NB4 (cell line): ENCODE measurements at regions not wholly inside any gene's neighbourhood (a gene's known extent, or its start where the extent isn't known, plus 50 kb on each side); places are given as distances from the start of the nearest gene placed in this dataset.
"Not testable (repeated sequence)": the region's sequence is repeated elsewhere in the genome, so short reads cannot be mapped to it uniquely, and the experiment has no call there.

Source experiments
- DNase-seq: peaks from one replicate; pipeline ENCODE4 v3.0.0; 2010; ENCODE audit warnings: low read depth
- H3K4me3 ChIP-seq: one replicate; pipeline ENCODE4 v1.5.1; 2011; ENCODE audit warnings: mild to moderate bottlenecking, low read depth, low read length, moderate library complexity
- CTCF ChIP-seq: IDR thresholded peaks from one replicate; pipeline ENCODE4 v1.5.1; 2012; ENCODE audit warnings: low read depth, low read length
- MAX ChIP-seq: IDR thresholded peaks from 2 replicates; pipeline ENCODE4 v1.6.1; 2011; ENCODE audit warnings: low read depth, low read length
- MYC ChIP-seq: IDR thresholded peaks from 2 replicates; pipeline ENCODE4 v1.6.1; 2011; ENCODE audit warnings: low read depth, low read length
- POLR2A ChIP-seq: IDR thresholded peaks from 2 replicates; pipeline ENCODE4 v1.6.1; 2011; ENCODE audit warnings: mild to moderate bottlenecking; ENCODE audit not compliant: insufficient read length; ENCODE audit errors: extremely low read depth

- not testable (repeated sequence) for H3K4me3 ChIP-seq, DNase-seq
These were observed 295.9 kb downstream of the NPIPA7 start for GRCh38 chr16:16674820-16675219.

- not testable (repeated sequence) for DNase-seq, H3K4me3 ChIP-seq
These were observed 342.9 kb downstream of the NPIPA7 start for GRCh38 chr16:16721849-16722248.

GRCh38 chr16:16722666-16723065, 343.7 kb downstream of the NPIPA7 start:
- H3K4me3 ChIP-seq, DNase-seq: not testable (repeated sequence)

GRCh38 chr16:16723819-16724519, 345.0 kb downstream of the NPIPA7 start:
- H3K4me3 ChIP-seq, DNase-seq: not testable (repeated sequence)

GRCh38 chr16:16727048-16727447, 348.1 kb downstream of the NPIPA7 start:
- not testable (repeated sequence) for DNase-seq, H3K4me3 ChIP-seq

- not testable (repeated sequence) for DNase-seq, H3K4me3 ChIP-seq
These were observed 363.6 kb downstream of the NPIPA7 start for GRCh38 chr16:16742573-16742972.

- not testable (repeated sequence) for H3K4me3 ChIP-seq, DNase-seq
These were observed 376.2 kb downstream of the NPIPA7 start for GRCh38 chr16:16754992-16755667.

- TF ChIP-seq POLR2A (no peak), MYC (no peak), CTCF (no peak), MAX (no peak)
- no peak overlapping the region for H3K4me3 ChIP-seq
- DNase-seq = no peak
These were observed 384.5 kb downstream of the NPIPA7 start for GRCh38 chr16:16763449-16763848.

- not testable (repeated sequence) for H3K4me3 ChIP-seq, DNase-seq
These were observed 391.8 kb downstream of the NPIPA7 start for GRCh38 chr16:16770717-16771116.

GRCh38 chr16:16774389-16774788, 395.4 kb downstream of the NPIPA7 start:
- no peak overlapping the region for H3K4me3 ChIP-seq
- DNase-seq = no peak
- no peak for TF ChIP-seq MAX
- TF ChIP-seq MYC = no peak
- TF ChIP-seq POLR2A = no peak
- no peak for TF ChIP-seq CTCF

GRCh38 chr16:16778332-16778731, 399.4 kb downstream of the NPIPA7 start:
- DNase-seq = no peak
- TF ChIP-seq MYC (no peak), MAX (no peak), POLR2A (no peak), CTCF (no peak)
- H3K4me3 ChIP-seq = no peak overlapping the region
